GM23338 (cell line): ENCODE measurements at regions not wholly inside any gene's neighbourhood (a gene's known extent, or its start where the extent isn't known, plus 50 kb on each side); places are given as distances from the start of the nearest gene placed in this dataset.

Experiments used
- CREB1 ChIP-seq: fragments of 250-450 bp; sonication (Bioruptor Pico); IDR thresholded peaks from 2 replicates; pipeline ENCODE4 v1.5.0; 2020; ENCODE audit warnings: low read depth, mild to moderate bottlenecking, moderate library complexity
- CTCF ChIP-seq, 2 experiments: fragments of 200-600 bp in 1 of 2; sonication (generic) in 1 of 2; conservative IDR thresholded peaks; 2 replicates each; pipeline versions ENCODE4 v1.5.1 to v1.6.1; 2016 to 2017; ENCODE audit warnings: antibody characterized with exemption in 2 of 2, low read depth in 2 of 2, mild to moderate bottlenecking in 2 of 2, moderate library complexity in 1 of 2
- ETS1 ChIP-seq: IDR thresholded peaks from 2 replicates; pipeline ENCODE4 v1.6.1; 2016; ENCODE audit warnings: antibody characterized with exemption
- EZH2 ChIP-seq: fragments of 200-600 bp; sonication (generic); IDR thresholded peaks from one replicate; pipeline ENCODE4 v1.8.0; 2017; ENCODE audit warnings: antibody characterized with exemption, mild to moderate bottlenecking, low read depth; ENCODE audit not compliant: unreplicated experiment
- EZH2phosphoT487 ChIP-seq: fragments of 200-600 bp; sonication (generic); IDR thresholded peaks from one replicate; pipeline ENCODE4 v1.8.1; 2018; ENCODE audit warnings: antibody characterized with exemption; ENCODE audit not compliant: unreplicated experiment
- JUNB ChIP-seq: IDR thresholded peaks from one replicate; pipeline ENCODE4 v1.6.1; 2016; ENCODE audit warnings: antibody characterized with exemption; ENCODE audit not compliant: unreplicated experiment
- NANOG ChIP-seq: IDR thresholded peaks from 2 replicates; pipeline ENCODE4 v1.6.1; 2016; ENCODE audit warnings: antibody characterized with exemption, borderline replicate concordance
- POLR2AphosphoS5 ChIP-seq: IDR thresholded peaks from 2 replicates; pipeline ENCODE4 v1.6.1; 2016; ENCODE audit warnings: antibody characterized with exemption, low read depth
- REST ChIP-seq: IDR thresholded peaks from one replicate; pipeline ENCODE4 v1.6.1; 2018; ENCODE audit warnings: antibody characterized with exemption; ENCODE audit not compliant: unreplicated experiment

DNA sequence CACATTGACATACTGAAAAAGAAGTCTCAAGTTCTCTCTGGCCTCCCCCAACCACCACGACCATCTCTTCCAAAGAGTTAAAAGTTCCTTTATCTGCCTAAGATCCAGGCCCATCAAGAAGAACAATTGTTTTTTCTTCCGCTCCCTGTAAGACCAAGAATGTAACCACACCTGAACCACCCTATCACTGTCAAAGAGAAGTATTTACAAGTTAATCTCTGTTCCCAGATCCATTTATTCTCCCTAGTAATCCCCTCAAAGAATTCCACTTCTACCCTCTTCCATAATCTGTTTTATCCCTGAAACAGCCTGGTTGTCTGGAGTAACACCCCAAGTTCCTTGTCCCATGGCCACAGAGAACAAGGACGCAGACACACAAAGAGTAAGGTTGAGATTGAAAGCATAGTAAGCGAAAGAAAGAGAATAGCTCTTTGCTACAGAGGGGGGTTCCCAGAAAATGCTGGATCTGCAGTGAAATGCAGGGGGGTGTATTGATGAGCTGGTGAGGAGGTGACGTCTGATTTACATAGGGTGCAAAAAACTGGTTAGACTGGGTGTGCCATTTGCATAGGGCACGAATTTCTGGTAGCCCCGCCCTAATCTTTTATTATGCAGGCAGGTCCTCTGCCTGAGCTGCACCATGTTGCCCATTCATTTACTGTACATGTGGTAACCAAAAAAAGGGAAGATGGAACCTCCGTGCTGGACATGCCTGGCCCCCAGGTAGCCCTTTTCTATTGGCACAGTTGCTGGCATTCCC lies 122.0 kb downstream of the SKIDA1 start:
- TF ChIP-seq CTCF (conservative IDR thresholded peaks at IDR 0.05; ENCODE audit: low read depth in 2 of 2) (no peak), REST (no peak), EZH2phosphoT487 (no peak), NANOG (no peak), CREB1 (CRISPR knock-in tag) (no peak), ETS1 (no peak), POLR2AphosphoS5 (no peak), EZH2 (no peak), JUNB (no peak)
